Memory B cell (primary cell): ENCODE measurements at regions not wholly inside any gene's neighbourhood (a gene's known extent, or its start where the extent isn't known, plus 50 kb on each side); places are given as distances from the start of the nearest gene placed in this dataset.

Source experiments
- ATAC-seq: fragments of 150-1000 bp; cut with Tn5 transposase; 2 replicates; pipeline ENCODE4 v1.10.0; 2021; ENCODE audit warnings: low read depth, mild to moderate bottlenecking, moderate library complexity
- DNase-seq, 2 donors: peaks; one replicate each; pipeline ENCODE4 v3.0.0; 2022; ENCODE audit warnings: low spot score in 2 of 2
- H3K27ac Mint-ChIP-seq: one replicate; pipeline ENCODE4 v1.8.0; 2022; ENCODE audit warnings: mild to moderate bottlenecking, moderate library complexity, mixed read lengths
- H3K27me3 Mint-ChIP-seq: one replicate; pipeline ENCODE4 v1.8.0; 2022; ENCODE audit warnings: mixed read lengths
- H3K36me3 Mint-ChIP-seq: one replicate; pipeline ENCODE4 v1.8.0; 2022; ENCODE audit warnings: mild to moderate bottlenecking, mixed read lengths
- H3K4me1 Mint-ChIP-seq: one replicate; pipeline ENCODE4 v1.8.0; 2022; ENCODE audit warnings: mixed read lengths
- H3K4me3 Mint-ChIP-seq: one replicate; pipeline ENCODE4 v1.8.0; 2022; ENCODE audit warnings: mild to moderate bottlenecking, moderate library complexity, mixed read lengths
- H3K9me3 Mint-ChIP-seq: one replicate; pipeline ENCODE4 v1.8.0; 2022; ENCODE audit warnings: mixed read lengths

- DNase-seq (no peak), ATAC-seq (no peak)
- Mint-ChIP-seq H3K27ac (no peak overlapping the region), H3K9me3 (peaks cover 1% of the 10 kb centered on the region), H3K4me3 (no peak overlapping the region), H3K27me3 (no peaks in the 10 kb centered on the region), H3K4me1 (no peaks in the 10 kb centered on the region), H3K36me3 (no peaks in the 10 kb centered on the region)
Observed at GRCh38 chr18:37742436-37742835, 176.8 kb upstream of the CELF4 start.

- Mint-ChIP-seq H3K9me3 (peaks cover 3% of the 10 kb centered on the region), H3K4me3 (no peak overlapping the region), H3K27me3 (no peaks in the 10 kb centered on the region), H3K27ac (no peak overlapping the region), H3K4me1 (no peaks in the 10 kb centered on the region), H3K36me3 (no peaks in the 10 kb centered on the region)
- ATAC-seq (no peak), DNase-seq (no peak)
Observed at GRCh38 chr18:37741032-37741623, 175.5 kb upstream of the CELF4 start.

GRCh38 chr18:37734406-37734805 is 168.8 kb upstream of the CELF4 start:
- Mint-ChIP-seq H3K36me3 (no peaks in the 10 kb centered on the region), H3K9me3 (peaks cover 2% of the 10 kb centered on the region), H3K4me3 (no peak overlapping the region), H3K27me3 (no peaks in the 10 kb centered on the region), H3K27ac (no peak overlapping the region), H3K4me1 (no peaks in the 10 kb centered on the region)
- ATAC-seq (no peak), DNase-seq (no peak)

GRCh38 chr18:37729716-37730115 is 164.1 kb upstream of the CELF4 start:
- no peaks in the 10 kb centered on the region for H3K27me3 Mint-ChIP-seq
- H3K9me3 Mint-ChIP-seq: no peaks in the 10 kb centered on the region
- ATAC-seq (no peak), DNase-seq (no peak)
- no peak overlapping the region for H3K4me3 Mint-ChIP-seq
- no peaks in the 10 kb centered on the region for H3K4me1 Mint-ChIP-seq
- no peak overlapping the region for H3K27ac Mint-ChIP-seq
- H3K36me3 Mint-ChIP-seq: no peaks in the 10 kb centered on the region

- Mint-ChIP-seq H3K27ac (no peak overlapping the region), H3K4me3 (no peak overlapping the region), H3K27me3 (peaks cover 7% of the 10 kb centered on the region), H3K36me3 (no peaks in the 10 kb centered on the region), H3K9me3 (peaks cover 5% of the 10 kb centered on the region), H3K4me1 (peaks cover 2% of the 10 kb centered on the region)
- no peak for ATAC-seq
- no peak for DNase-seq
Observed at GRCh38 chr18:37724206-37724605, 158.6 kb upstream of the CELF4 start.

GRCh38 chr18:37721544-37722522 is 156.2 kb upstream of the CELF4 start:
- DNase-seq: no peak
- H3K4me3 Mint-ChIP-seq: no peak overlapping the region
- no peak overlapping the region for H3K27ac Mint-ChIP-seq

GRCh38 chr18:37720663-37721062 is 155.1 kb upstream of the CELF4 start:
- DNase-seq (no peak), ATAC-seq (no peak)
- no peaks in the 10 kb centered on the region for H3K36me3 Mint-ChIP-seq
- H3K4me1 Mint-ChIP-seq: peaks cover 2% of the 10 kb centered on the region
- no peak overlapping the region for H3K4me3 Mint-ChIP-seq
- peaks cover 5% of the 10 kb centered on the region for H3K9me3 Mint-ChIP-seq
- no peak overlapping the region for H3K27ac Mint-ChIP-seq
- peaks cover 7% of the 10 kb centered on the region for H3K27me3 Mint-ChIP-seq

More at GRCh38 chr18:37721544-37722522, 156.2 kb upstream of the CELF4 start:
- ATAC-seq: no peak
- Mint-ChIP-seq H3K9me3 (peaks cover 5% of the 10 kb centered on the region), H3K27me3 (peaks cover 7% of the 10 kb centered on the region), H3K36me3 (no peaks in the 10 kb centered on the region), H3K4me1 (peaks cover 2% of the 10 kb centered on the region)

GRCh38 chr18:37717656-37718055 is 152.1 kb upstream of the CELF4 start:
- Mint-ChIP-seq H3K9me3 (peaks cover 2% of the 10 kb centered on the region), H3K4me3 (no peak overlapping the region), H3K27me3 (peaks cover 3% of the 10 kb centered on the region), H3K36me3 (no peaks in the 10 kb centered on the region), H3K27ac (no peak overlapping the region), H3K4me1 (peaks cover 2% of the 10 kb centered on the region)
- no peak for ATAC-seq
- no peak for DNase-seq

GRCh38 chr18:37717098-37717497 is 151.5 kb upstream of the CELF4 start:
- DNase-seq: no peak
- peaks cover 3% of the 10 kb centered on the region for H3K27me3 Mint-ChIP-seq
- peaks cover 2% of the 10 kb centered on the region for H3K4me1 Mint-ChIP-seq
- no peak for ATAC-seq
- H3K9me3 Mint-ChIP-seq: peaks cover 2% of the 10 kb centered on the region
- H3K4me3 Mint-ChIP-seq: no peak overlapping the region
- H3K27ac Mint-ChIP-seq: no peak overlapping the region
- no peaks in the 10 kb centered on the region for H3K36me3 Mint-ChIP-seq

GRCh38 chr18:37716106-37716735 is 150.6 kb upstream of the CELF4 start:
- H3K4me1 Mint-ChIP-seq: no peaks in the 10 kb centered on the region

GRCh38 chr18:37714691-37715090 is 149.1 kb upstream of the CELF4 start:
- no peak for ATAC-seq
- no peaks in the 10 kb centered on the region for H3K36me3 Mint-ChIP-seq
- H3K27me3 Mint-ChIP-seq: no peaks in the 10 kb centered on the region

More at GRCh38 chr18:37716106-37716735, 150.6 kb upstream of the CELF4 start:
- Mint-ChIP-seq H3K27me3 (peaks cover 1% of the 10 kb centered on the region), H3K36me3 (no peaks in the 10 kb centered on the region), H3K9me3 (no peaks in the 10 kb centered on the region), H3K4me3 (no peak overlapping the region), H3K27ac (no peak overlapping the region)
- DNase-seq: no peak
- no peak for ATAC-seq

GRCh38 chr18:37712776-37713175 is 147.2 kb upstream of the CELF4 start:
- no peaks in the 10 kb centered on the region for H3K36me3 Mint-ChIP-seq
- no peaks in the 10 kb centered on the region for H3K27me3 Mint-ChIP-seq
- no peak overlapping the region for H3K27ac Mint-ChIP-seq
- no peaks in the 10 kb centered on the region for H3K9me3 Mint-ChIP-seq
- H3K4me1 Mint-ChIP-seq: no peaks in the 10 kb centered on the region
- H3K4me3 Mint-ChIP-seq: no peak overlapping the region
- ATAC-seq (no peak), DNase-seq (no peak)

More at GRCh38 chr18:37714691-37715090, 149.1 kb upstream of the CELF4 start:
- no peak for DNase-seq
- no peaks in the 10 kb centered on the region for H3K9me3 Mint-ChIP-seq
- H3K27ac Mint-ChIP-seq: no peak overlapping the region
- no peak overlapping the region for H3K4me3 Mint-ChIP-seq
- no peaks in the 10 kb centered on the region for H3K4me1 Mint-ChIP-seq

- H3K36me3 Mint-ChIP-seq: no peaks in the 10 kb centered on the region
- DNase-seq: no peak
- ATAC-seq: no peak
- H3K9me3 Mint-ChIP-seq: no peaks in the 10 kb centered on the region
- no peak overlapping the region for H3K4me3 Mint-ChIP-seq
- no peaks in the 10 kb centered on the region for H3K4me1 Mint-ChIP-seq
- no peaks in the 10 kb centered on the region for H3K27me3 Mint-ChIP-seq
- no peak overlapping the region for H3K27ac Mint-ChIP-seq
Observed at GRCh38 chr18:37711766-37712505, 146.3 kb upstream of the CELF4 start.

GRCh38 chr18:37710726-37711125 is 145.1 kb upstream of the CELF4 start:
- H3K36me3 Mint-ChIP-seq: no peaks in the 10 kb centered on the region
- H3K9me3 Mint-ChIP-seq: no peaks in the 10 kb centered on the region
- DNase-seq (no peak), ATAC-seq (no peak)
- H3K27me3 Mint-ChIP-seq: no peaks in the 10 kb centered on the region
- H3K27ac Mint-ChIP-seq: no peak overlapping the region
- no peak overlapping the region for H3K4me3 Mint-ChIP-seq
- no peaks in the 10 kb centered on the region for H3K4me1 Mint-ChIP-seq
